ENCODE measurements at regions not wholly inside any gene's neighbourhood (a gene's known extent, or its start where the extent isn't known, plus 50 kb on each side); places are given as distances from the start of the nearest gene placed in this dataset.

GRCh38 chr17:73952082-73952479 lies 251.4 kb upstream of the RPL38 start:
- DNase-seq (ENCODE audit: low spot score in 2 of 2) = no peak
- TF ChIP-seq CTCF (IDR thresholded peaks at IDR 0.05) (no peak), POLR2A (IDR thresholded peaks at IDR 0.05) (no peak), POLR2AphosphoS5 (IDR thresholded peaks at IDR 0.05) (no peak)
- Histone ChIP-seq H3K27me3 (peaks cover 0 to 16% of the 10 kb centered on the region in 2 donors), H3K27ac (no peak overlapping the region), H3K4me3 (peak overlapping the region in 2 of 3 donors; percentile 41 to 61), H3K4me1 (no peaks in the 10 kb centered on the region), H3K36me3 (no peaks in the 10 kb centered on the region), H3K9me3 (no peaks in the 10 kb centered on the region)
- intact Hi-C loops (cut with DNase I; ENCODE audit: low total_unique reads) = no loop called here

- H3K36me3 ChIP-seq = no peaks in the 10 kb centered on the region
- no peak for DNase-seq (ENCODE audit: low spot score in 2 of 2)
- TF ChIP-seq POLR2AphosphoS5 (IDR thresholded peaks at IDR 0.05) (no peak), CTCF (IDR thresholded peaks at IDR 0.05) (no peak), POLR2A (IDR thresholded peaks at IDR 0.05) (no peak)
- intact Hi-C loops (cut with DNase I; ENCODE audit: low total_unique reads) = no loop called here
- no peak overlapping the region for H3K27ac ChIP-seq
- H3K27me3 ChIP-seq = peaks cover 0 to 16% of the 10 kb centered on the region in 2 donors
- no peaks in the 10 kb centered on the region for H3K9me3 ChIP-seq
- no peaks in the 10 kb centered on the region for H3K4me1 ChIP-seq
- peak overlapping the region in 2 of 3 donors; percentile 41 to 61 for H3K4me3 ChIP-seq
These were observed 250.8 kb upstream of the RPL38 start for GRCh38 chr17:73952480-73953205.

- peak overlapping the region in 2 of 3 donors; percentile 41 to 61 for H3K4me3 ChIP-seq
- TF ChIP-seq POLR2AphosphoS5 (IDR thresholded peaks at IDR 0.05) = no peak
- no peak for TF ChIP-seq POLR2A (IDR thresholded peaks at IDR 0.05)
- no peak for TF ChIP-seq CTCF (IDR thresholded peaks at IDR 0.05)
- H3K4me1 ChIP-seq = no peaks in the 10 kb centered on the region
- intact Hi-C loops (cut with DNase I; ENCODE audit: low total_unique reads) = no loop called here
- H3K9me3 ChIP-seq = no peaks in the 10 kb centered on the region
- no peak overlapping the region for H3K27ac ChIP-seq
- no peak for DNase-seq (ENCODE audit: low spot score in 2 of 2)
- peaks cover 0 to 16% of the 10 kb centered on the region in 2 donors for H3K27me3 ChIP-seq
- H3K36me3 ChIP-seq = no peaks in the 10 kb centered on the region
These were observed 250.1 kb upstream of the RPL38 start for GRCh38 chr17:73953206-73954033.

GRCh38 chr17:73954951-73955350 lies 248.5 kb upstream of the RPL38 start:
- Histone ChIP-seq H3K4me1 (no peaks in the 10 kb centered on the region), H3K9me3 (no peaks in the 10 kb centered on the region), H3K27ac (no peak overlapping the region), H3K36me3 (no peaks in the 10 kb centered on the region), H3K4me3 (no peak overlapping the region), H3K27me3 (peaks cover 0 to 16% of the 10 kb centered on the region in 2 donors)
- TF ChIP-seq POLR2AphosphoS5 (IDR thresholded peaks at IDR 0.05) (no peak), CTCF (IDR thresholded peaks at IDR 0.05) (no peak), POLR2A (IDR thresholded peaks at IDR 0.05) (no peak)
- DNase-seq (ENCODE audit: low spot score in 2 of 2) = no peak
- intact Hi-C loops (cut with DNase I; ENCODE audit: low total_unique reads) = no loop called here

- no peak for TF ChIP-seq CTCF (IDR thresholded peaks at IDR 0.05)
- no peak for TF ChIP-seq POLR2A (IDR thresholded peaks at IDR 0.05)
- TF ChIP-seq POLR2AphosphoS5 (IDR thresholded peaks at IDR 0.05) = no peak
- no peaks in the 10 kb centered on the region for H3K36me3 ChIP-seq
- intact Hi-C loops (cut with DNase I; ENCODE audit: low total_unique reads) = no loop called here
- H3K4me3 ChIP-seq = no peak overlapping the region
- H3K27me3 ChIP-seq = peaks cover 0 to 16% of the 10 kb centered on the region in 2 donors
- H3K9me3 ChIP-seq = peaks cover under 1 to 6% of the 10 kb centered on the region in 2 donors
- no peak overlapping the region for H3K27ac ChIP-seq
- no peak for DNase-seq (ENCODE audit: low spot score in 2 of 2)
- no peaks in the 10 kb centered on the region for H3K4me1 ChIP-seq
These were observed 247.9 kb upstream of the RPL38 start for GRCh38 chr17:73955616-73956015.

Measured in breast epithelium (tissue), 4 donors.